Liver (tissue), 8 donors: ENCODE measurements at regions not wholly inside any gene's neighbourhood (a gene's known extent, or its start where the extent isn't known, plus 50 kb on each side); places are given as distances from the start of the nearest gene placed in this dataset.

Experiments
- DNase-seq: peaks from one replicate; pipeline ENCODE4 v3.0.0-alpha.2; 2017; ENCODE audit warnings: low spot score
- H3K27ac ChIP-seq, 2 donors: one replicate each; pipeline ENCODE4 v1.7.0; 2013; ENCODE audit warnings: inconsistent platforms in 2 of 2, low read length in 2 of 2, control low read depth in 1 of 2, low read depth in 1 of 2, mild to moderate bottlenecking in 1 of 2
- H3K27me3 ChIP-seq, 4 donors: one replicate each; pipeline versions ENCODE4 v1.6.1 to v1.7.0; 2013; ENCODE audit warnings: low read length in 3 of 4, inconsistent platforms in 1 of 4, mild to moderate bottlenecking in 1 of 4, moderate library complexity in 1 of 4; ENCODE audit not compliant: control insufficient read depth in 4 of 4, insufficient read depth in 4 of 4
- H3K36me3 ChIP-seq, 4 donors: one replicate each; pipeline versions ENCODE4 v1.6.1 to v1.7.0; 2013; ENCODE audit warnings: low read length in 3 of 4, mild to moderate bottlenecking in 3 of 4, low read depth in 1 of 4, moderate library complexity in 1 of 4; ENCODE audit not compliant: control insufficient read depth in 4 of 4, insufficient read depth in 3 of 4
- H3K4me1 ChIP-seq, 4 donors: one replicate each; pipeline versions ENCODE4 v1.6.1 to v1.7.0; 2013; ENCODE audit warnings: low read length in 3 of 4, mild to moderate bottlenecking in 3 of 4, moderate library complexity in 1 of 4; ENCODE audit not compliant: control insufficient read depth in 4 of 4, insufficient read depth in 4 of 4
- H3K4me3 ChIP-seq, 3 donors: one replicate each; pipeline versions ENCODE4 v1.6.1 to v1.7.0; 2013; ENCODE audit warnings: low read length in 3 of 3, control low read depth in 1 of 3, low read depth in 1 of 3, mild to moderate bottlenecking in 1 of 3
- H3K9ac ChIP-seq, 2 donors: one replicate each; pipeline ENCODE4 v1.7.0; 2013; ENCODE audit warnings: low read length in 2 of 2, mild to moderate bottlenecking in 2 of 2, moderate library complexity in 2 of 2, control low read depth in 1 of 2, low read depth in 1 of 2
- H3K9me3 ChIP-seq, 4 donors: one replicate each; pipeline versions ENCODE4 v1.6.1 to v1.7.0; 2013; ENCODE audit warnings: low read length in 3 of 4; ENCODE audit not compliant: control insufficient read depth in 4 of 4
- FOXA1 ChIP-seq: IDR thresholded peaks from 2 replicates; pipeline ENCODE4 v1.6.1; 2016; ENCODE audit warnings: antibody characterized with exemption
- FOXA2 ChIP-seq: IDR thresholded peaks from 2 replicates; pipeline ENCODE4 v1.6.1; 2016; ENCODE audit warnings: antibody characterized with exemption
- GABPA ChIP-seq, 2 donors: IDR thresholded peaks in 1 of 2; conservative IDR thresholded peaks in 1 of 2; 2 replicates each; pipeline ENCODE4 v1.6.1; 2016; ENCODE audit warnings: antibody characterized with exemption in 2 of 2, mild to moderate bottlenecking in 1 of 2, moderate library complexity in 1 of 2
- HNF4A ChIP-seq, 2 donors: conservative IDR thresholded peaks; 2 replicates each; pipeline ENCODE4 v1.6.1; 2016; ENCODE audit warnings: antibody characterized with exemption in 2 of 2, mild to moderate bottlenecking in 2 of 2
- JUND ChIP-seq, 2 donors: IDR thresholded peaks; 2 replicates each; pipeline ENCODE4 v1.6.1; 2016; ENCODE audit warnings: antibody characterized with exemption in 2 of 2
- NR2F2 ChIP-seq: IDR thresholded peaks from 2 replicates; pipeline ENCODE4 v1.6.1; 2016; ENCODE audit warnings: antibody characterized with exemption
- RAD21 ChIP-seq, 2 donors: IDR thresholded peaks; 2 replicates each; pipeline ENCODE4 v1.6.1; 2016; ENCODE audit warnings: antibody characterized with exemption in 2 of 2, mild to moderate bottlenecking in 2 of 2
- RXRA ChIP-seq, 2 donors: IDR thresholded peaks; 2 replicates each; pipeline ENCODE4 v1.6.1; 2017 to 2018; ENCODE audit warnings: antibody characterized with exemption in 2 of 2, mild to moderate bottlenecking in 1 of 2
- SP1 ChIP-seq: IDR thresholded peaks from 2 replicates; pipeline ENCODE4 v1.6.1; 2018; ENCODE audit warnings: antibody characterized with exemption, mild to moderate bottlenecking
- TAF1 ChIP-seq: conservative IDR thresholded peaks from 2 replicates; pipeline ENCODE4 v1.6.1; 2016; ENCODE audit warnings: antibody characterized with exemption, mild to moderate bottlenecking
- WGBS: extraction: QIAGEN DNeasy Blood & Tissue Kit; methylation state at CpG from one replicate; pipeline ENCODE4 v1.1.7; 2013; 5-methylcytosine and 5-hydroxymethylcytosine counted together
- TF ChIP-seq, protein P1 (sequence below): fragments of 150-350 bp; IDR thresholded peaks from 2 replicates; pipeline ENCODE4 v1.5.1; 2017; ENCODE audit warnings: improper control_type of control experiment, low read depth, low read length; ENCODE audit not compliant: missing input control
- TF ChIP-seq, protein P2 (sequence below): IDR thresholded peaks from 2 replicates; pipeline ENCODE4 v1.6.1; 2016; ENCODE audit warnings: antibody characterized with exemption, mild to moderate bottlenecking
- TF ChIP-seq, protein P3 (sequence below): IDR thresholded peaks from 2 replicates; pipeline ENCODE4 v1.6.1; 2016; ENCODE audit warnings: antibody characterized with exemption
- donor health status: healthy.
- donor health status: healthy.
- donor health status: healthy.
- donor health status: healthy.
- donor health status: healthy.

DNA sequence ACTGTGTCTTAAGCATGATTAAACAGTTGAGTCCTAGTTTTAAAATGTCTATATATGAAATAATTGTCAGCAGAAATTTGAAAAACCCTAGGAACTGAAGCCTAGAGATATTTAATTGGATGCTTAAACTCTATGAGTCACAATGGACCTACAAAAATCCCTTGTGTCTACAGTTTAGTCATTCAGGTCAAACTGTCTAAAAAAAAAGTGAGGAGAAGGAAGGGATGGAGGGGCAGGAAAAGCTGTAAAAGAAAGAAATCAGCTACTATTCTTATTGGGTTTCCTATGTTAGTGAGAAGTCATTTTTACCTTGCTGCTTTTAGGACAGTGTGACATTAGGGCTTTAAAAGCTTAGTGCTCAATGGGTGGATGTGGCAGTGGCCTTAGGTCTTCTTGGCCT, 406.1 kb upstream of the FZD8 start:
- Histone ChIP-seq H3K9me3 (no peaks in the 10 kb centered on the region), H3K4me1 (no peaks in the 10 kb centered on the region), H3K9ac (no peak overlapping the region), H3K4me3 (no peak overlapping the region), H3K36me3 (no peaks in the 10 kb centered on the region), H3K27ac (no peak overlapping the region), H3K27me3 (no peaks in the 10 kb centered on the region)
- TF ChIP-seq, protein P1, sequence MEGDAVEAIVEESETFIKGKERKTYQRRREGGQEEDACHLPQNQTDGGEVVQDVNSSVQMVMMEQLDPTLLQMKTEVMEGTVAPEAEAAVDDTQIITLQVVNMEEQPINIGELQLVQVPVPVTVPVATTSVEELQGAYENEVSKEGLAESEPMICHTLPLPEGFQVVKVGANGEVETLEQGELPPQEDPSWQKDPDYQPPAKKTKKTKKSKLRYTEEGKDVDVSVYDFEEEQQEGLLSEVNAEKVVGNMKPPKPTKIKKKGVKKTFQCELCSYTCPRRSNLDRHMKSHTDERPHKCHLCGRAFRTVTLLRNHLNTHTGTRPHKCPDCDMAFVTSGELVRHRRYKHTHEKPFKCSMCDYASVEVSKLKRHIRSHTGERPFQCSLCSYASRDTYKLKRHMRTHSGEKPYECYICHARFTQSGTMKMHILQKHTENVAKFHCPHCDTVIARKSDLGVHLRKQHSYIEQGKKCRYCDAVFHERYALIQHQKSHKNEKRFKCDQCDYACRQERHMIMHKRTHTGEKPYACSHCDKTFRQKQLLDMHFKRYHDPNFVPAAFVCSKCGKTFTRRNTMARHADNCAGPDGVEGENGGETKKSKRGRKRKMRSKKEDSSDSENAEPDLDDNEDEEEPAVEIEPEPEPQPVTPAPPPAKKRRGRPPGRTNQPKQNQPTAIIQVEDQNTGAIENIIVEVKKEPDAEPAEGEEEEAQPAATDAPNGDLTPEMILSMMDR = no peak
- TF ChIP-seq, protein P2, sequence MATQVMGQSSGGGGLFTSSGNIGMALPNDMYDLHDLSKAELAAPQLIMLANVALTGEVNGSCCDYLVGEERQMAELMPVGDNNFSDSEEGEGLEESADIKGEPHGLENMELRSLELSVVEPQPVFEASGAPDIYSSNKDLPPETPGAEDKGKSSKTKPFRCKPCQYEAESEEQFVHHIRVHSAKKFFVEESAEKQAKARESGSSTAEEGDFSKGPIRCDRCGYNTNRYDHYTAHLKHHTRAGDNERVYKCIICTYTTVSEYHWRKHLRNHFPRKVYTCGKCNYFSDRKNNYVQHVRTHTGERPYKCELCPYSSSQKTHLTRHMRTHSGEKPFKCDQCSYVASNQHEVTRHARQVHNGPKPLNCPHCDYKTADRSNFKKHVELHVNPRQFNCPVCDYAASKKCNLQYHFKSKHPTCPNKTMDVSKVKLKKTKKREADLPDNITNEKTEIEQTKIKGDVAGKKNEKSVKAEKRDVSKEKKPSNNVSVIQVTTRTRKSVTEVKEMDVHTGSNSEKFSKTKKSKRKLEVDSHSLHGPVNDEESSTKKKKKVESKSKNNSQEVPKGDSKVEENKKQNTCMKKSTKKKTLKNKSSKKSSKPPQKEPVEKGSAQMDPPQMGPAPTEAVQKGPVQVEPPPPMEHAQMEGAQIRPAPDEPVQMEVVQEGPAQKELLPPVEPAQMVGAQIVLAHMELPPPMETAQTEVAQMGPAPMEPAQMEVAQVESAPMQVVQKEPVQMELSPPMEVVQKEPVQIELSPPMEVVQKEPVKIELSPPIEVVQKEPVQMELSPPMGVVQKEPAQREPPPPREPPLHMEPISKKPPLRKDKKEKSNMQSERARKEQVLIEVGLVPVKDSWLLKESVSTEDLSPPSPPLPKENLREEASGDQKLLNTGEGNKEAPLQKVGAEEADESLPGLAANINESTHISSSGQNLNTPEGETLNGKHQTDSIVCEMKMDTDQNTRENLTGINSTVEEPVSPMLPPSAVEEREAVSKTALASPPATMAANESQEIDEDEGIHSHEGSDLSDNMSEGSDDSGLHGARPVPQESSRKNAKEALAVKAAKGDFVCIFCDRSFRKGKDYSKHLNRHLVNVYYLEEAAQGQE = no peak
- TF ChIP-seq RAD21 (IDR thresholded peaks at IDR 0.05) = no peak
- TF ChIP-seq FOXA2 = no peak
- no peak for TF ChIP-seq FOXA1
- TF ChIP-seq, protein P3, sequence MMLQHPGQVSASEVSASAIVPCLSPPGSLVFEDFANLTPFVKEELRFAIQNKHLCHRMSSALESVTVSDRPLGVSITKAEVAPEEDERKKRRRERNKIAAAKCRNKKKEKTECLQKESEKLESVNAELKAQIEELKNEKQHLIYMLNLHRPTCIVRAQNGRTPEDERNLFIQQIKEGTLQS = no peak
- TF ChIP-seq JUND (IDR thresholded peaks at IDR 0.05) = no peak
- DNase-seq = no peak

DNA sequence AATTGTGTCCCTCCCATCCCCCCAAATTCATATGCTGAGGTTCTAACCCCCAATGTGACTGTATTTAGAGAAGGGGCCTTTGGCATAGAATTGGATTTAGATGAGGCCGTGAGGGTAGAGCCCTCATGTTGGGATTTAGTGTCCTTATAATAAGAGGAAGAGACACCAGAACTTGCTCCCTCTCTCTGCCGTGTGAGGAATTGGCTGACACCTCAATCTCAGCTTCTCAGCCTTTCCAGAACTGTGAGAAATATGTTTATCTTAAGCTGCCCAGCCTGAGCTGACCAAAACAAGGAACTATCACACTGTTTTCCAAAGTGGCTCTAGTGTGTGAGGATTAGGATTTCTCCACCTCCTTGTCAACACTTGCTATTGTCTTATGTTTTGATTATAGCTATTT, 400.0 kb upstream of the FZD8 start:
- no peaks in the 10 kb centered on the region for H3K4me1 ChIP-seq
- H3K27me3 ChIP-seq = no peaks in the 10 kb centered on the region
- no peak overlapping the region for H3K27ac ChIP-seq
- 66% methylated on average over 2 of the region's 2 CpGs for WGBS
- no peak for DNase-seq
- H3K9ac ChIP-seq = no peak overlapping the region
- TF ChIP-seq SP1 (no peak), JUND (IDR thresholded peaks at IDR 0.05) (no peak), TAF1 (no peak), HNF4A (conservative IDR thresholded peaks at IDR 0.05) (no peak), NR2F2 (no peak), GABPA (IDR thresholded peaks at IDR 0.05 in 1 of 2, conservative IDR thresholded peaks at IDR 0.05 in 1 of 2) (no peak), RXRA (IDR thresholded peaks at IDR 0.05) (no peak)
- TF ChIP-seq, protein P1 = no peak
- H3K4me3 ChIP-seq = no peak overlapping the region
- peaks cover 0 to 2% (median 0%) of the 10 kb centered on the region in 4 donors for H3K9me3 ChIP-seq
- H3K36me3 ChIP-seq = no peaks in the 10 kb centered on the region
